GM18502 (cell line): ENCODE measurements at regions not wholly inside any gene's neighbourhood (a gene's known extent, or its start where the extent isn't known, plus 50 kb on each side); places are given as distances from the start of the nearest gene placed in this dataset.

Source experiments
- ATAC-seq: cut with Tn5 transposase; IDR thresholded peaks from one replicate; pipeline ENCODE4 v1.9.1; 2021; ENCODE audit warnings: mild to moderate bottlenecking; ENCODE audit not compliant: unreplicated experiment, poor library complexity

GRCh38 chr2:59456285-59456684 lies 1097.2 kb downstream of the BCL11A start:
- ATAC-seq, result no peak

DNA sequence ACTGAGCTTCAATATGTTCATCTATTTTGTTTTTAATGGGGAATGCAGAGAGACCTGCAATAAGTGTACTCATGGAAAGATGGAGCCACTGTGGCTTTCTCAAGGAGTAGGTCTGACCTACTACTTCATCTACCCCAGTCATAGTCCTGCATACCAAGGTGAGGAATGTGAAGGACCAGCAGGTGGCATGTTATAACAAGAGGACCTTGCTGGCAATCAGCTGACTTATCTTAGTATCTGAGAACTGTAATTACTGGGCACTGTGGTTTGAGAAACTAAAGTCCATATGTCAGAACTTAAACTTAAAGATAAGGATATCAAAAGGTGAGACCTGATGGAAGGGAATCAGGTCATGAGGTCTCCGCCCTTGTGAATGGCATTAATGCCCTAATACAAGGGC lies 1104.2 kb downstream of the BCL11A start:
- ATAC-seq, result no peak

DNA sequence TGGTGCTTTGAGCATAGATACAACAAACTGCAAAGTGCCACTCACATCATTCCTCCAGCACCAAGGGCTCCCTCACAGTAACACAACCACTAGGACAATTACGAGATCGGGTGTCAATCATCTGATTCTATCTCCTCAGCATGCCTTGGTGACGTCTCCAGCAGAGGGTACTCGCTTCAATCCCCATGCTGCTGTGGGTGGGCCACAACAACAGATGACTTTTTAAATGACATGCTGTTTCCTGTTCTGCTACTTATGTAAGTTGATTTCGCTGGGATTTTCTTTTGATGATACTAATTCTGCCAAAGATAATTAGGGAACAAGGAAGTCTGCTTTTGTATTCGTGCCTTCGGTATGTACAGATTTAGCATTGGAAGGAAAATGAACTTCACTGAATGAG lies 1113.0 kb downstream of the BCL11A start:
- ATAC-seq, result no peak

DNA sequence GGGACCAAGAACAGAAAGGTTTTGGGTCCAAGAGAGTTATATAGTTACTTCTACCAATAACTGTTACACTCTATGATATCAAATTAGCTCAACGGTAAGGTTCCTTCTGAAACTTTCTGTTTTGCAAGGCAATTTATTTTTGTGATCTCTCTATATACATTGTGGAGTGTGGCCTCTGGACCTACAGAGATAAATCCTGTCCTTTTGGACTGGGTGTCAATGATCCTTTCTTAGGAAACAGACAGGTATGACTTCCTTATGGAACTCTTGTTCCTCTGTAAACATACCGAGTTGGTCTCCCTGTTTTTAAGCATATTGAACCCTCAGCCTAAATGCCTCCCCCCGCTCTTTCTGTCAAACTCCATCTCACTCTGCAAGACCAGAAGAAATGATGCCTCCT lies 1117.8 kb downstream of the BCL11A start:
- ATAC-seq, result no peak

DNA sequence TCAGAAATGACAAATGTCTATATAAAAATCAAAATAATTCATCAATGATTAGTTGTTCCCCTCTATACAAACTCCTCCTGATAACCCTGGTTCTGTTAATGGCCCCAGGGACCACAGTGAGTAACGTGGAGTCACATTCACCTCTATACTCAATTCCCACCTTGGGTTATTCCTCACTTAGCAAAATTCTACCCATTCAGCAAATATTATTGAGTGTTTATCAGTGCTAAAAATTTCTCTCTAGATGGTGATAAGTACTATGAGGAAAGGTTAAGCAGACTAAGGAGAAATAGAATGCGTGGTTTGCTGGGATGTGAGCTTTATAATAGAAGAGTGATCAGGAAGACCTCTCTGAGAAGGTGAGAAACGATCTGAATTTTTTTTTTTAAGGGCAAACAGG lies 1124.5 kb downstream of the BCL11A start:
- no peak for ATAC-seq

GRCh38 chr2:59427980-59428379 lies 1125.5 kb downstream of the BCL11A start:
- no peak for ATAC-seq

DNA sequence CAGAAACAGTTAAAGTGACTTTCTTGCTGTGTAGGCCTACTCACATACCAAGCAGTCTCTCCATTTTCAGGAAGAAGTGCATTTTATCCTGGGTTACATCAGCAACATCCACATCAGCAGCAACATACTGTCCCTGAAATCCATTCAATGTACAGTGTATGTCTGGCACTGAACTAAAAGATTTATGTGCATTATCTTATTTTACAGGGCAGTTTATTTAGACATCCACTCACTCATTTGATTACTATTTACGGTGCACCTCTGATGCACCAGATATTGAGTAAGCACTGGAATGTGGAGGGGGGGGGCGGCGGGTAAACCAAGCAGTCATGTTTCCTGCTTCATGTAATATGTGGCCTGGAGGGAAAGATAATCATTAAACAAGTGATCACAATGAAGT lies 1128.2 kb downstream of the BCL11A start:
- ATAC-seq, result no peak

GRCh38 chr2:59413751-59414570 lies 1139.5 kb downstream of the BCL11A start:
- ATAC-seq, result no peak

- ATAC-seq, result no peak
Measured at GRCh38 chr2:59399126-59399525, 1154.3 kb downstream of the BCL11A start.

- no peak for ATAC-seq
Measured at GRCh38 chr2:59398081-59398480, 1155.4 kb downstream of the BCL11A start.

GRCh38 chr2:59395119-59395518 lies 1154.0 kb upstream of the FANCL start:
- no peak for ATAC-seq

DNA sequence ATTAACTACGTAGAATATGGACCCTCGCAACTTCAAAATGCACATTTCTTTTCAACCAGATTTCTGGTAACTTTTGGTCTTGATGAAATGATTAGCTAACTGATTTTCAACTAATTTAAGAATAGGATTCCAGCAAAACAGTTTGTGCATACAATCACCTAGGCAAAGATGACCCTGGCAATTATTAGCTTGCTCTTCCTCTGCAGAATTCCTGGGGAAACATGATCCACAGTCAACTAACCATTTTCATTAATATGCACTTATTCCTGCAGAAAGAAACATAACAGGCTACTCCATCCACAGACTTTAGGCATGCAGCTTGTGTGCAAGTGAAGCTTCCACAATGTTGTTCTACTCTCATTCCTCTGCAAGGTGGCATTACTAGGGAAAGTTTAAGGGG lies 1150.8 kb upstream of the FANCL start:
- no peak for ATAC-seq

- ATAC-seq, result no peak
Measured at GRCh38 chr2:59390581-59390980, 1149.5 kb upstream of the FANCL start.

DNA sequence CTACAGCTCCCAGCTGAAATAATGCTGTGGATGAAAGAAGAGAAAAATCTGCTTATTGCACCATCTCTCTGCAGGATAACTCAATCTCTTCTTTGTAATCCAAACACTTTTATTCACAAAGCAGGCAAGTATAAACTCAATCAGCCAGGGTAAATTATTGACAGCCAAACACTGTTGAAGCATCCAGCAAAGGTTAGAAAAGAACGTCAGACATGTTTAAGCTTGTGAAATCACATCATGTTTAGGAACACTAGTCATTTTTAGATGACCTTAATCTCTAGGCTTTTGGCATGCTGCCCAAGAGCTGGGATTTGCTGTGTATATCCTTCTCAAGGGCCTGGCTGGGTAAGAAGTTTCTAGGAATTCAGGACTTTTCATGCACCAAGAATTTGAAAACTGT lies 1148.1 kb upstream of the FANCL start:
- no peak for ATAC-seq

DNA sequence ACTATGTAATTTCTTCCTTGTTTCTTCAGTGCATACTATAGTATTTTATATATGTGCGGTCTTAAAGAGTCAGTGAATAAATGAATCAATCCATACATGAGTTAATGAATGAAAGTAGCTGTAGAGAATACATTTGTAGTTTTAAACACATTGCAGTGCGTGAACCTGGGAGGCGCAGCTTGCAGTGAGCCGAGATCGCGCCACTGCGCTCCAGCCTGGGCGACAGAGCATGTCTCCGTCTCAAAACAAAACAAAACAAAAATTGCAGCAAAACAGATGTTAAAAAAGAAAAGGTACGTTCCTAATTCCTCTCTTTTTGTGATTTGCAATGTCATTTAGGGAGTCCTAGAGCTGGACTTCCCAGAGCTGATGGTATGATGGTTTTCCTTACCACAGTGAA lies 1144.8 kb upstream of the FANCL start:
- no peak for ATAC-seq

DNA sequence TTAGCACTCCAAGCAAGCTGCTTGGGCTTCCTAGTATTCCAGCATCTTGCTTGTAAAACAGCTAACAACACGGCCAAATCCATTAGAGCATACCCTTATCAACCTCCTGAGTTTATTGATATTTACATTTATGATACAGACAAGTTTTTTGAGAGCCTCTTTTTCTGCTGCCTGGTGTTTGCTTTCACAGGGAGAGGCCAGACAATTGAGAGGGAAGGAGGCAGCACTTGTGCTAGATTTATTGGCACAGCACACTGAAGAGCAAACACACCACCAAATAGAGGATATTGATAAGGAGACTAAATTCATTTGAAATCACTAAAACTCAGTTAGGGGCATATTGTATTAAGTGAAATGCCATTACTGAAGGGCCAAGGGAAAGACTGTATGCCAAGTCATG lies 1142.3 kb upstream of the FANCL start:
- no peak for ATAC-seq

DNA sequence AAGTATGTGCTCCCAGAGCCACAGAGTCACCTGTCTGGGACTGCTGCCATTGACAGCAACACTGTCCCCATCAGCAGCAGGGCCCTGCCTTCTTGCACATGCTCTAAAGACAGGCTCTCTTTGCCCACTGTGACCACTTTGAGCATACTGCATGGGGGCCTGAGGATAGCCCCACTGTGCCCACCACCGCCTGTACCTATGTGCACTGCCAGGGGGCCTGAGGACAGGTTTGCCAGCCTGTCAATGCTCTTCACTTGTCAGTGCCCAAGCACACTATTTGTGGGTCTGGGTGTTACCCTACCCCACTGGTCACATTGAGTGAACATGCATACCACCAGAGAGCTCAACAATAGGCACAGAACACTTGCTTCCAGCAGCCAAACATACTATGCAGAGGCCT lies 1137.0 kb upstream of the FANCL start:
- ATAC-seq, result no peak

DNA sequence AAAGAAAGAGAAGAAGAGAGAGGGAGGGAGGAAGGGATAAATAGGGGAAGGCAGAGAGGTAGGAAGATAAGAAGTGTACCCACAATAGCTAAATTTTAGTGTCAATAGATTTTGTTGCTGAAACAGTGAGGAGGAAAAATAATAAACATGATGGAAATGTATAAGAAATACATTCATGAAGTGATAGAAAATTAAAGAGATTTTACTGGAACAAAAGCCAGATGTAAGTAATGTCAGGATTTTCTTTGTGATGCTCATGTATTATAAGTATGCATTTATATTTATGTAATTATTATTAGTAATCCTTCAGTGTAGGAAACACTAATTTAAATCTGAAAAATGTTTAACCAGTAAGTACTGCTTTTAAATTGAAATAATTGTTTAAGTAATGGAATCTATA lies 1125.2 kb upstream of the FANCL start:
- ATAC-seq, result no peak

DNA sequence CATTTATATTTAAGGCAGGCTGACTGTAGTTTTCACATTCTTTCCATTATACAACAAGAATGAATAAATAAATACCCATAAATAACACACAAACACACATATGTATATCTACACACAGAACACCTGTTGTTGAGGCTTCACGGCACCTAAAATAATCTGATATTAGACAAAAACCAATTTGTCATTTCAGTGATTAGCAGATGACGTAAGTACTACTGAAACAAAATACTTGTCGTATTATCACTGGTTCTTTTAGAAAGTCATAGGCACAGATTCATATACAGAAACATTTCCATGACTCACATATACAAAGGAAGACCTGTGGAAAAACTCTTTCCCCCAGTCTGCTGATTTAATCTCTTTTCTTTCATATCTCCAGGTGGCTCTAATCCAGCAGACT lies 1113.4 kb upstream of the FANCL start:
- no peak for ATAC-seq

- ATAC-seq, result no peak
Measured at GRCh38 chr2:59353306-59353921, 1112.3 kb upstream of the FANCL start.

- ATAC-seq, result no peak
Measured at GRCh38 chr2:59342166-59342565, 1101.0 kb upstream of the FANCL start.

GRCh38 chr2:59339837-59340207 lies 1098.7 kb upstream of the FANCL start:
- no peak for ATAC-seq
